ENCODE measurements at regions not wholly inside any gene's neighbourhood (a gene's known extent, or its start where the extent isn't known, plus 50 kb on each side); places are given as distances from the start of the nearest gene placed in this dataset.

DNA sequence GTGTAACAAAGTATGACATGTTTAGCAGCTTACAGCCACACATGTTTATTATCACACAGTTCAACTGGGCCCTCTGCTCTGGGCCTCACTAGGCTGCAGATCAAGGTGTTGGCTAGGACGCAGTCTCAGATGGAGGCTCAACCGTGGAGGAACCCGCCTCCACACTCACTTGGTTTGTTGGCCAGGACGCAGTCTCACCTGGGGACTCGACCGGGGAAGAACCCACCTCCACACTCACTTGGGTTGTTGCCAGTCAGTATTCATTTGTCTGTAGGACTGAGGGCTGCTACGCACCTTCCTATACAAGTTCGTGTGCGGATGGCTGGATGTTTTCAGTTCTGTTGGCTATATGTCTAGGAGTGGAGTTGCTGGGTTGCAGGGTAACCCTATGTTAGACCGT is 240.7 kb upstream of the CIBAR2 start:
- TF ChIP-seq POLR2A (IDR thresholded peaks at IDR 0.05) (no peak), EP300 (IDR thresholded peaks at IDR 0.05) (no peak)
- TF ChIP-seq, protein P1, sequence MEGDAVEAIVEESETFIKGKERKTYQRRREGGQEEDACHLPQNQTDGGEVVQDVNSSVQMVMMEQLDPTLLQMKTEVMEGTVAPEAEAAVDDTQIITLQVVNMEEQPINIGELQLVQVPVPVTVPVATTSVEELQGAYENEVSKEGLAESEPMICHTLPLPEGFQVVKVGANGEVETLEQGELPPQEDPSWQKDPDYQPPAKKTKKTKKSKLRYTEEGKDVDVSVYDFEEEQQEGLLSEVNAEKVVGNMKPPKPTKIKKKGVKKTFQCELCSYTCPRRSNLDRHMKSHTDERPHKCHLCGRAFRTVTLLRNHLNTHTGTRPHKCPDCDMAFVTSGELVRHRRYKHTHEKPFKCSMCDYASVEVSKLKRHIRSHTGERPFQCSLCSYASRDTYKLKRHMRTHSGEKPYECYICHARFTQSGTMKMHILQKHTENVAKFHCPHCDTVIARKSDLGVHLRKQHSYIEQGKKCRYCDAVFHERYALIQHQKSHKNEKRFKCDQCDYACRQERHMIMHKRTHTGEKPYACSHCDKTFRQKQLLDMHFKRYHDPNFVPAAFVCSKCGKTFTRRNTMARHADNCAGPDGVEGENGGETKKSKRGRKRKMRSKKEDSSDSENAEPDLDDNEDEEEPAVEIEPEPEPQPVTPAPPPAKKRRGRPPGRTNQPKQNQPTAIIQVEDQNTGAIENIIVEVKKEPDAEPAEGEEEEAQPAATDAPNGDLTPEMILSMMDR (IDR thresholded peaks at IDR 0.05): no peak
